WTC11 (cell line): ENCODE measurements at regions not wholly inside any gene's neighbourhood (a gene's known extent, or its start where the extent isn't known, plus 50 kb on each side); places are given as distances from the start of the nearest gene placed in this dataset.

Experiments
- ATAC-seq: fragments of 200-7000 bp; cut with Tn5 transposase; 2 replicates; pipeline ENCODE4 v1.10.0; 2021; ENCODE audit warnings: mild to moderate bottlenecking, moderate library complexity
- CTCF ChIA-PET: fragments of 300-600 bp; sonication (Branson Sonifier 250); formaldehyde crosslinking; loops from one replicate; lab custom pipeline; 2021; ENCODE audit warnings: antibody characterized with exemption; lab: Charles Lee
- POLR2A ChIA-PET: fragments of 350-600 bp; sonication (Branson Sonifier 250); formaldehyde crosslinking; loops from one replicate; lab custom pipeline; 2021; ENCODE audit warnings: antibody characterized with exemption; lab: Charles Lee
- DNase-seq: peaks from one replicate; pipeline ENCODE4 v3.0.0; 2021; ENCODE audit warnings: low spot score
- H3K27ac Mint-ChIP-seq: 2 replicates; pipeline ENCODE4 v1.8.0; 2021; ENCODE audit warnings: mixed read lengths
- H3K27me3 Mint-ChIP-seq: 2 replicates; pipeline ENCODE4 v1.8.0; 2021; ENCODE audit warnings: low read depth, mild to moderate bottlenecking, moderate library complexity, mixed read lengths
- H3K36me3 Mint-ChIP-seq: 2 replicates; pipeline ENCODE4 v1.8.0; 2021; ENCODE audit warnings: mixed read lengths
- H3K4me1 Mint-ChIP-seq: 2 replicates; pipeline ENCODE4 v1.8.0; 2022; ENCODE audit warnings: mixed read lengths
- H3K4me3 Mint-ChIP-seq: 2 replicates; pipeline ENCODE4 v1.8.0; 2021; ENCODE audit warnings: mild to moderate bottlenecking, moderate library complexity, mixed read lengths
- H3K9me3 Mint-ChIP-seq: 2 replicates; pipeline ENCODE4 v1.8.0; 2021; ENCODE audit warnings: mixed read lengths
- ATF2 ChIP-seq: sonication (generic); formaldehyde crosslinking; IDR thresholded peaks from 2 replicates; pipeline ENCODE4 v1.8.1; 2022; ENCODE audit warnings: low read depth, missing genetic modification reagents, borderline replicate concordance
- CBFB ChIP-seq: sonication (generic); formaldehyde crosslinking; IDR thresholded peaks from 2 replicates; pipeline ENCODE4 v1.8.1; 2022; ENCODE audit warnings: mild to moderate bottlenecking, low read depth, missing genetic modification reagents
- CREB1 ChIP-seq: sonication (generic); formaldehyde crosslinking; IDR thresholded peaks from 2 replicates; pipeline ENCODE4 v1.8.0; 2023; ENCODE audit warnings: mild to moderate bottlenecking, missing genetic modification reagents
- CREM ChIP-seq: sonication (generic); formaldehyde crosslinking; IDR thresholded peaks from 2 replicates; pipeline ENCODE4 v1.8.1; 2022; ENCODE audit warnings: mild to moderate bottlenecking, missing genetic modification reagents, moderate library complexity
- JUN ChIP-seq: sonication (generic); formaldehyde crosslinking; IDR thresholded peaks from 2 replicates; pipeline ENCODE4 v1.8.0; 2023; ENCODE audit warnings: mild to moderate bottlenecking, missing genetic modification reagents
- MAX ChIP-seq: sonication (generic); formaldehyde crosslinking; IDR thresholded peaks from 2 replicates; pipeline ENCODE4 v1.8.0; 2022; ENCODE audit warnings: mild to moderate bottlenecking, missing genetic modification reagents
- MXD4 ChIP-seq: fragments of 250-450 bp; sonication (Bioruptor Pico); IDR thresholded peaks from 2 replicates; pipeline ENCODE4 v1.8.0; 2021; ENCODE audit warnings: mild to moderate bottlenecking, moderate library complexity, borderline replicate concordance
- NFATC4 ChIP-seq: fragments of 250-450 bp; sonication (Bioruptor Pico); IDR thresholded peaks from 2 replicates; pipeline ENCODE4 v1.9.0; 2021; ENCODE audit warnings: mild to moderate bottlenecking
- NFE2L1 ChIP-seq: sonication (generic); formaldehyde crosslinking; IDR thresholded peaks from 2 replicates; pipeline ENCODE4 v1.8.1; 2023; ENCODE audit warnings: missing genetic modification reagents
- PRRX2 ChIP-seq: fragments of 250-450 bp; sonication (Bioruptor Pico); IDR thresholded peaks from 2 replicates; pipeline ENCODE4 v1.8.0; 2021; ENCODE audit warnings: mild to moderate bottlenecking
- RELA ChIP-seq: sonication (generic); formaldehyde crosslinking; IDR thresholded peaks from 2 replicates; pipeline ENCODE4 v1.8.1; 2022; ENCODE audit warnings: missing genetic modification reagents, mild to moderate bottlenecking, borderline replicate concordance
- RORB ChIP-seq: fragments of 250-450 bp; sonication (Bioruptor Pico); IDR thresholded peaks from 2 replicates; pipeline ENCODE4 v1.9.0; 2021; ENCODE audit warnings: mild to moderate bottlenecking
- ZNF416 ChIP-seq: fragments of 250-450 bp; sonication (Bioruptor Pico); IDR thresholded peaks from 2 replicates; pipeline ENCODE4 v1.9.0; 2021; ENCODE audit warnings: mild to moderate bottlenecking, inconsistent platforms
- ZNF423 ChIP-seq: fragments of 250-450 bp; sonication (Bioruptor Pico); IDR thresholded peaks from 2 replicates; pipeline ENCODE4 v2.1.2; 2022; ENCODE audit warnings: mild to moderate bottlenecking, moderate library complexity
- ZNF512 ChIP-seq: sonication (generic); formaldehyde crosslinking; IDR thresholded peaks from 2 replicates; pipeline ENCODE4 v1.8.1; 2022; ENCODE audit warnings: missing genetic modification reagents, borderline replicate concordance
- ZNF671 ChIP-seq: fragments of 250-450 bp; sonication (Bioruptor Pico); IDR thresholded peaks from 2 replicates; pipeline ENCODE4 v1.8.0; 2021; ENCODE audit warnings: mild to moderate bottlenecking
- TF ChIP-seq, protein P1 (sequence below): sonication (generic); formaldehyde crosslinking; conservative IDR thresholded peaks from 2 replicates; pipeline ENCODE4 v1.8.1; 2023; ENCODE audit warnings: mild to moderate bottlenecking, low read depth, missing genetic modification reagents, moderate library complexity
- TF ChIP-seq, protein P2 (sequence below): sonication (generic); formaldehyde crosslinking; IDR thresholded peaks from 2 replicates; pipeline ENCODE4 v1.8.1; 2023; ENCODE audit warnings: mild to moderate bottlenecking, missing genetic modification reagents
- TF ChIP-seq, protein P3 (sequence below): sonication (generic); formaldehyde crosslinking; IDR thresholded peaks from 2 replicates; pipeline ENCODE4 v1.8.1; 2023; ENCODE audit warnings: mild to moderate bottlenecking, missing genetic modification reagents, moderate library complexity
- TF ChIP-seq, protein P4 (sequence below): sonication (generic); formaldehyde crosslinking; IDR thresholded peaks from 2 replicates; pipeline ENCODE4 v1.8.1; 2022; ENCODE audit warnings: low read depth, mild to moderate bottlenecking, moderate library complexity, missing genetic modification reagents, borderline replicate concordance
- TF ChIP-seq, protein P5 (sequence below): sonication (generic); formaldehyde crosslinking; IDR thresholded peaks from 2 replicates; pipeline ENCODE4 v1.8.1; 2022; ENCODE audit warnings: mild to moderate bottlenecking, moderate library complexity, missing genetic modification reagents

GRCh38 chr16:64292953-64293352 is 828.9 kb downstream of the CDH11 start (continued):
- TF ChIP-seq, protein P1, sequence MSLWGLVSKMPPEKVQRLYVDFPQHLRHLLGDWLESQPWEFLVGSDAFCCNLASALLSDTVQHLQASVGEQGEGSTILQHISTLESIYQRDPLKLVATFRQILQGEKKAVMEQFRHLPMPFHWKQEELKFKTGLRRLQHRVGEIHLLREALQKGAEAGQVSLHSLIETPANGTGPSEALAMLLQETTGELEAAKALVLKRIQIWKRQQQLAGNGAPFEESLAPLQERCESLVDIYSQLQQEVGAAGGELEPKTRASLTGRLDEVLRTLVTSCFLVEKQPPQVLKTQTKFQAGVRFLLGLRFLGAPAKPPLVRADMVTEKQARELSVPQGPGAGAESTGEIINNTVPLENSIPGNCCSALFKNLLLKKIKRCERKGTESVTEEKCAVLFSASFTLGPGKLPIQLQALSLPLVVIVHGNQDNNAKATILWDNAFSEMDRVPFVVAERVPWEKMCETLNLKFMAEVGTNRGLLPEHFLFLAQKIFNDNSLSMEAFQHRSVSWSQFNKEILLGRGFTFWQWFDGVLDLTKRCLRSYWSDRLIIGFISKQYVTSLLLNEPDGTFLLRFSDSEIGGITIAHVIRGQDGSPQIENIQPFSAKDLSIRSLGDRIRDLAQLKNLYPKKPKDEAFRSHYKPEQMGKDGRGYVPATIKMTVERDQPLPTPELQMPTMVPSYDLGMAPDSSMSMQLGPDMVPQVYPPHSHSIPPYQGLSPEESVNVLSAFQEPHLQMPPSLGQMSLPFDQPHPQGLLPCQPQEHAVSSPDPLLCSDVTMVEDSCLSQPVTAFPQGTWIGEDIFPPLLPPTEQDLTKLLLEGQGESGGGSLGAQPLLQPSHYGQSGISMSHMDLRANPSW (CRISPR knock-in tag), result no peak
- TF ChIP-seq, protein P2, sequence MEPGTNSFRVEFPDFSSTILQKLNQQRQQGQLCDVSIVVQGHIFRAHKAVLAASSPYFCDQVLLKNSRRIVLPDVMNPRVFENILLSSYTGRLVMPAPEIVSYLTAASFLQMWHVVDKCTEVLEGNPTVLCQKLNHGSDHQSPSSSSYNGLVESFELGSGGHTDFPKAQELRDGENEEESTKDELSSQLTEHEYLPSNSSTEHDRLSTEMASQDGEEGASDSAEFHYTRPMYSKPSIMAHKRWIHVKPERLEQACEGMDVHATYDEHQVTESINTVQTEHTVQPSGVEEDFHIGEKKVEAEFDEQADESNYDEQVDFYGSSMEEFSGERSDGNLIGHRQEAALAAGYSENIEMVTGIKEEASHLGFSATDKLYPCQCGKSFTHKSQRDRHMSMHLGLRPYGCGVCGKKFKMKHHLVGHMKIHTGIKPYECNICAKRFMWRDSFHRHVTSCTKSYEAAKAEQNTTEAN (CRISPR knock-in tag), result no peak
- TF ChIP-seq RORB (CRISPR knock-in tag), result no peak
- TF ChIP-seq NFATC4 (CRISPR knock-in tag), result no peak
- TF ChIP-seq PRRX2 (CRISPR knock-in tag), result no peak
- TF ChIP-seq, protein P3, sequence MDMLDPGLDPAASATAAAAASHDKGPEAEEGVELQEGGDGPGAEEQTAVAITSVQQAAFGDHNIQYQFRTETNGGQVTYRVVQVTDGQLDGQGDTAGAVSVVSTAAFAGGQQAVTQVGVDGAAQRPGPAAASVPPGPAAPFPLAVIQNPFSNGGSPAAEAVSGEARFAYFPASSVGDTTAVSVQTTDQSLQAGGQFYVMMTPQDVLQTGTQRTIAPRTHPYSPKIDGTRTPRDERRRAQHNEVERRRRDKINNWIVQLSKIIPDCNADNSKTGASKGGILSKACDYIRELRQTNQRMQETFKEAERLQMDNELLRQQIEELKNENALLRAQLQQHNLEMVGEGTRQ, result no peak
- no peak for TF ChIP-seq ZNF671 (CRISPR knock-in tag)
- TF ChIP-seq, protein P4, sequence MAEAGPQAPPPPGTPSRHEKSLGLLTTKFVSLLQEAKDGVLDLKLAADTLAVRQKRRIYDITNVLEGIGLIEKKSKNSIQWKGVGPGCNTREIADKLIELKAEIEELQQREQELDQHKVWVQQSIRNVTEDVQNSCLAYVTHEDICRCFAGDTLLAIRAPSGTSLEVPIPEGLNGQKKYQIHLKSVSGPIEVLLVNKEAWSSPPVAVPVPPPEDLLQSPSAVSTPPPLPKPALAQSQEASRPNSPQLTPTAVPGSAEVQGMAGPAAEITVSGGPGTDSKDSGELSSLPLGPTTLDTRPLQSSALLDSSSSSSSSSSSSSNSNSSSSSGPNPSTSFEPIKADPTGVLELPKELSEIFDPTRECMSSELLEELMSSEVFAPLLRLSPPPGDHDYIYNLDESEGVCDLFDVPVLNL (CRISPR knock-in tag), result no peak
- no peak for TF ChIP-seq ZNF423 (CRISPR knock-in tag)
- TF ChIP-seq ZNF416 (CRISPR knock-in tag), result no peak
- TF ChIP-seq, all 79 proteins: peak for 0

DNA sequence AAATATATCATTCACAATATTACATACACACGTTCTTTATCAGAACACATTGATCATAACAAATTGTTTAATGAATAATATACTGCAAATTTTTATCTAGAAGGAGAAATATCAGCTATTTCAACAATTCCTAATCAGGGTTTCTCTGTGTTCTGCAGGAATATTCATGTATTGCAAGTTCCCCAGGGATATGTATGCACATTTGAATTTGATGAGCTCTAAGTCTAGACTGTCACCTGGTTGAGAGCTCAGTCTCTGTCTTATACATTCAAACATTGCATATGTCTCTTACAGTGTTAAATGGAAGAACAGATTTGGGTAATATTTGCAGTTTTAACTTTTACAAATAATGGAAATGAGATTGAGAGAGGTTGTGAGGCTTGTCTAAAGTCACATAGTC is 829.7 kb downstream of the CDH11 start:
- Mint-ChIP-seq H3K27me3 (no peaks in the 10 kb centered on the region), H3K9me3 (peaks cover 5% of the 10 kb centered on the region; the same call in 1 of the 2 replicates), H3K27ac (no peak overlapping the region), H3K4me3 (no peak overlapping the region), H3K36me3 (no peaks in the 10 kb centered on the region), H3K4me1 (peaks cover 23% of the 10 kb centered on the region)
- ATAC-seq, result no peak
- POLR2A ChIA-PET, result no interaction called here
- CTCF ChIA-PET, result no interaction called here
- no peak for DNase-seq
- TF ChIP-seq, protein P5, sequence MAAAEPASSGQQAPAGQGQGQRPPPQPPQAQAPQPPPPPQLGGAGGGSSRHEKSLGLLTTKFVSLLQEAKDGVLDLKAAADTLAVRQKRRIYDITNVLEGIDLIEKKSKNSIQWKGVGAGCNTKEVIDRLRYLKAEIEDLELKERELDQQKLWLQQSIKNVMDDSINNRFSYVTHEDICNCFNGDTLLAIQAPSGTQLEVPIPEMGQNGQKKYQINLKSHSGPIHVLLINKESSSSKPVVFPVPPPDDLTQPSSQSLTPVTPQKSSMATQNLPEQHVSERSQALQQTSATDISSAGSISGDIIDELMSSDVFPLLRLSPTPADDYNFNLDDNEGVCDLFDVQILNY (CRISPR knock-in tag), result no peak
- TF ChIP-seq CREB1 (CRISPR knock-in tag) (no peak), NFE2L1 (CRISPR knock-in tag) (no peak), JUN (CRISPR knock-in tag) (no peak), ATF2 (CRISPR knock-in tag) (no peak)

- ATAC-seq, result no peak
- POLR2A ChIA-PET, result interaction anchor here (0.6 kb wide), 1 partner anchor 149 kb away, joined by 3 read pairs; no protein-coding TSS in a partner anchor
- TF ChIP-seq MAX (CRISPR knock-in tag), result no peak
- TF ChIP-seq CREM (CRISPR knock-in tag), result no peak
- TF ChIP-seq, protein P2 (CRISPR knock-in tag), result no peak
- TF ChIP-seq CBFB, result no peak
- no peak for TF ChIP-seq ZNF512 (CRISPR knock-in tag)
- TF ChIP-seq RELA (CRISPR knock-in tag), result no peak
- TF ChIP-seq MXD4, result no peak
- TF ChIP-seq NFATC4 (CRISPR knock-in tag), result no peak
Measured at GRCh38 chr16:64290461-64290860, 831.4 kb downstream of the CDH11 start.

More at GRCh38 chr16:64290461-64290860, 831.4 kb downstream of the CDH11 start:
- CTCF ChIA-PET, result no interaction called here
- H3K36me3 Mint-ChIP-seq, result no peaks in the 10 kb centered on the region
- no peak overlapping the region for H3K4me3 Mint-ChIP-seq
- H3K27ac Mint-ChIP-seq, result no peak overlapping the region
- peaks cover 4% of the 10 kb centered on the region; the same call in 1 of the 2 replicates for H3K9me3 Mint-ChIP-seq
- no peak for DNase-seq
- H3K27me3 Mint-ChIP-seq, result no peaks in the 10 kb centered on the region
- H3K4me1 Mint-ChIP-seq, result peaks cover 23% of the 10 kb centered on the region
